GM10266 (cell line): ENCODE measurements at regions not wholly inside any gene's neighbourhood (a gene's known extent, or its start where the extent isn't known, plus 50 kb on each side); places are given as distances from the start of the nearest gene placed in this dataset.

Experiments used
- DNase-seq: peaks from one replicate; pipeline ENCODE4 v3.0.0; 2012; ENCODE audit errors: extremely low spot score
- CTCF ChIP-seq: IDR thresholded peaks from 2 replicates; pipeline ENCODE4 v1.5.1; 2012; ENCODE audit warnings: mild to moderate bottlenecking, low read depth; ENCODE audit not compliant: control insufficient read depth, insufficient read depth; ENCODE audit errors: missing control alignments

GRCh38 chr10:112053895-112054294 lies 129.7 kb downstream of the GPAM start:
- DNase-seq = no peak
- no peak for TF ChIP-seq CTCF

- no peak for DNase-seq
- no peak for TF ChIP-seq CTCF
Measured at GRCh38 chr10:112054516-112054915, 129.0 kb downstream of the GPAM start.

- DNase-seq = no peak
- no peak for TF ChIP-seq CTCF
Measured at GRCh38 chr10:112057072-112057471, 126.5 kb downstream of the GPAM start.

GRCh38 chr10:112059220-112059619 lies 124.3 kb downstream of the GPAM start:
- no peak for TF ChIP-seq CTCF
- DNase-seq = no peak

- TF ChIP-seq CTCF = no peak
- no peak for DNase-seq
Measured at GRCh38 chr10:112071596-112072133, 111.9 kb downstream of the GPAM start.

GRCh38 chr10:112078003-112078402 lies 105.6 kb downstream of the GPAM start:
- no peak for DNase-seq
- TF ChIP-seq CTCF = no peak

GRCh38 chr10:112080231-112080630 lies 103.3 kb downstream of the GPAM start:
- no peak for DNase-seq
- no peak for TF ChIP-seq CTCF
